ENCODE measurements at regions not wholly inside any gene's neighbourhood (a gene's known extent, or its start where the extent isn't known, plus 50 kb on each side); places are given as distances from the start of the nearest gene placed in this dataset.

- TF ChIP-seq CTCF (conservative IDR thresholded peaks at IDR 0.05) (no peak), ZFX (IDR thresholded peaks at IDR 0.05) (no peak)
Observed at GRCh38 chr5:60366489-60366888, 333.5 kb downstream of the DEPDC1B start.

Measured in C4-2B (cell line).